ENCODE measurements at regions not wholly inside any gene's neighbourhood (a gene's known extent, or its start where the extent isn't known, plus 50 kb on each side); places are given as distances from the start of the nearest gene placed in this dataset.

DNA sequence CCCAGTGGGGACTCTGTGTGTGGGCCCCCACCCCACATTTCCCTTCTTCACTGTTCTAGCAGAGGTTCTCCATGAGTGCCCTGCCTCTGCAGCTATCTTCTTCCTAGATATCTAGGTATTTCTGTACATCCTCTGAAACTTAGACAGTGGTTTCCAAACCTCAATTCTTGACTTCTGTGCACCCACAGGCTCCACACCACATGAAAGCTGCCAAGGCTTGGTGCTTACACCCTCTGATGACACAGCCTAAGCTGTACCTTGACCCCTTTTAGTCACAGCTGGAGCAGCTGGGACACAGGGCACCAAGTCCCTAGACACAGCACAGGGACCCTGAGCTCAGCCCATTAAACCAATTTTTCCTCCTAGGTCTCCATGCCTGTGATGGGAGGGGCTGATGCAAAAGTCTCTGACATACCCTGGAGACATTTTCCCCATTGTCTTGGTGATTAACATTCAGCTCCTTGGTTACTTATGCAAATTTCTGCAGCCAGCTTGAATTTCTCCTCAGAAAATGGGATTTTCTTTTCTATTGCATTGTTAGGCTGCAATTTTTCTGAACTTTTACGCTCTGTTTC is 304.5 kb downstream of the OTOL1 start:
- DNase-seq (ENCODE audit: low read depth, low spot score), result peak; percentile 11

DNA sequence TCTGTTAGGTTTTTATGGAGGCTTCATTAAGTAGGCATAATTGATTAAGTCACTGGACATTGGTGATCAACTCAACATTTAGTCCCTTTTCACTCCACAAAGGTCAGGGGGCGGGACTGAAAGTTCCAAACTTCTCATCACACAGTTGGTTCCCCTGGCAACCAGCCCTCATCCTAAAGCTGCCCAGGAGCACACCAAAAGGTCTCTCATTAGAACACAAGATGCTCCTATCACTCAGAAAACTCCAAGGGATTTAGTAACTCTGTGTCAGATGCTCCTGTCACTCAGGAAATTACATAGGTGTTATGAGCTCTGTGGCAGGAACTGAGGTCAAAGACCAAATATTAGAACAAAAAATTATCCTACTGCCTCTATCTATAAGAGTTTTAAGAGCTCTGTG is 321.5 kb downstream of the OTOL1 start:
- no peak for DNase-seq (ENCODE audit: low read depth, low spot score)

GRCh38 chr3:161821591-161821990 is 325.0 kb downstream of the OTOL1 start:
- no peak for DNase-seq (ENCODE audit: low read depth, low spot score)

GRCh38 chr3:161822291-161822690 is 325.7 kb downstream of the OTOL1 start:
- no peak for DNase-seq (ENCODE audit: low read depth, low spot score)

DNA sequence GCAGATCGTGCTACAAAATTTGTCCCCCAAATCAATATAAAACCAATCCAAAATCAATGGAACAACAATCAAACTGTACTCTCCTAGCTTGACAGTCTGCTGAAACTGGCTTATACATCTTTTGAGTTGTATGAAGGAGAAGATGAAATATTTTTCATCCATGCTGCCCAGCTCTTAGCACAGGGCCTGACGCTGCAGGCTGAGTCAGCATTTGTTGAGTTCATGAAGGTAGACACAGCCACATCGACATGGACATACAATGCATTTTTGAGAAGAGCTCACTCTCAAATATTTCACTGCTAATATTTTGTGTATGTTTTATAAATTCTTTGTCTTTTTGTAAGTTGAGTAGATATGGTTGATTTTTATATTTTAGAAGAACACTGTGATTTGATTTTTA is 327.3 kb downstream of the OTOL1 start:
- DNase-seq (ENCODE audit: low read depth, low spot score), result no peak

- no peak for DNase-seq (ENCODE audit: low read depth, low spot score)
Measured at GRCh38 chr3:161838021-161838420, 341.4 kb downstream of the OTOL1 start.

- DNase-seq (ENCODE audit: low read depth, low spot score), result no peak
Measured at GRCh38 chr3:161848376-161848775, 351.8 kb downstream of the OTOL1 start.

GRCh38 chr3:161851941-161852566 is 355.4 kb downstream of the OTOL1 start:
- DNase-seq (ENCODE audit: low read depth, low spot score), result peak; percentile 68

DNA sequence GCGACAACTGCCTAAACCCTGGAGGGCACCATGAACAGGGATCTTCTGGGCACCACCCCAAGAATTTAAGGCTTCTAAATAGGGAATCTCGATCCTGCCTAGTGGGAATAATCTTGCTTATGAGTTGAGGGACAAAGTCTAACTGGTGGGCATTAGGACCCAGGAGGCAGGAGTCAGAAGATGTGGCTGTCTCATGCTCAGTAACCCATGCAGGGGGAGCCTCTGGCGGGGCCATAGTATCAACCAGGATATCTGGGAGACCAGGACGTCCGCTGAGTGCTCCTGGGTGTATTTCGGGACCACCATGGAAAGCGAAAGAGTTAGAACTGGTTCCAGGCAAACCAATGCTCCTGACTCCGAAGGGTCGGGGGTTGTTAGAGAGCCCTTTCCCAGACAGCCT is 356.1 kb downstream of the OTOL1 start:
- no peak for DNase-seq (ENCODE audit: low read depth, low spot score)

DNA sequence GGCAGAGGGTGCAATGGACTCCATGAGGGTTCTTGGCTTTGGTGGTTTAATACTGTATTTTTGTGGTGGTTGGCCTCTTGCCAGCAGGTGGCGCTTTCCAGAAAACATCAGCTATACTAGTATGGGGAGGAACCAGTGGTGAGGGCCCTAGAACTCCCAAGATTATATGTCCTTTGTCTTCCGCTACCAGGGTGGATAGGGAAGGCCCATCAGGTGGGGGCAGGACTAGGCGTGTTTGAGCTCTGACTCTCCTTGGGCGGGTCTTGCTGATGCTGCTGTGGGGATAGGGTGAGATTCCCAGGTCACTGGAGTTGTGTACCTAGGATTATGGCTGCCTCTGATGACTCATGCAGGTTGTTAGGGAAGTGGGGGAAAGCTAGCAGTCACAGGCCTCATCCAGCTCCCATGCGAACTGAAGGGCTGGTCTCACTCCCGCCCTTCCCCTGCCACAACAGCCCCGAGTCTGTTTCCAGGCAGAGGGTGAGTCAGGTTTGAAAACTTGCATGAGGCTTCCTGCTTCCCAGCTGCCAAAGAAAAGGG is 357.7 kb downstream of the OTOL1 start:
- peak; percentile 83 for DNase-seq (ENCODE audit: low read depth, low spot score)

DNA sequence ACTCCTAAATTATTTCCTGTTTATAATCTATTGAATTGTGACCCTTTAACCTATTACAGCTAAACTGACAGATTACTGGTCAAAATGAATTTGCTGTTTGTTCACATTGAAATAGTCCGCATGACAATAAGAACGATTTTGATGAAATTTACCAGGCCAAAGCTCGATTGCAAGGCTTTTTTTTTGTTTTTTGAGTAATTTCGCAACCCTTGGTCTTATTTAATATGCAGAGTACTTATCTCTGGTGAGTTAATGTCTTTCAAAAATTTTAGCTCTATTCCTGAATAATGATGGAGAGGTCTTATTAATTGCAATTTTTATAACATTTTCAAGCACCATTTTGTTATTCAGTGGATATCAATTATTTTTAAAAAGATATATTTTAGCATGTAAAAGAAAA is 362.4 kb downstream of the OTOL1 start:
- DNase-seq (ENCODE audit: low read depth, low spot score), result no peak

GRCh38 chr3:161859865-161860450 is 363.4 kb downstream of the OTOL1 start:
- DNase-seq (ENCODE audit: low read depth, low spot score), result no peak

DNA sequence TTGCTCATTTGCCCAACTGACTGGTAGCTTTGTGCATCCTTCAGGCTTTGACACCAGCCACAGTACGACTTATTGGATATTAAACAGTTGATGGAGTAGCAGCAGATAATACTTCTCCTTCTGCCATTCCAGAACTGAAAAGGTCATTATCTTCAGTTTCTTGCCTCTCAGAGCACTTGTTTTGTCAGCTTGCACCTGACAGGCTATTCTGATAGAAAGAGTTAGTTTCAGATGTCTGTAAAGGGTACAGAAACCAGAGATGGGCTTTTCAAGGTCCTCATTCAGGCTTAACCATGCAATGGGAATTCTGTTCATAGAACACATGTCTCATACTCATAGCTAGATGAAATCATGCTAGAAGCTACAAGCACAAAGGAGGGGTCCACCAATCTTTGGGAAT is 367.2 kb downstream of the OTOL1 start:
- DNase-seq (ENCODE audit: low read depth, low spot score), result no peak

DNA sequence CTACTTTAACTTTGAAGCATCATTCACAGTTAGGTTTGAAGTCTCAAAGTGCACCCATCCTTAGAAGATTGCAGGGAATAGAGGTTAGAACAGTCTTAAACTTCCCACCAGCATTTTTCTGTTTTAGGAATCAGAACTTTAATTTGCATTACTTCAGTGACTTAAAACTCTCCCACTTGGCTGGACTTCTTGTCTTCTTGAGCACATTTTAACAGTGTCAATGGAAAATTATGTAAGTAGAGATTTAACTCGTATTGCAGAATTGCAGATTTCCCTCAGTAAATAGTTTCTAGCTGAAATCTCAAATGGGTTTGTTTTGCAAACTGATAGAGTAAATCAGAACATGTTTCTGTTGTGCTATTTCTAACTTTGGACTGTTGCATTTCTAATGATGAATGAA is 369.6 kb downstream of the OTOL1 start:
- DNase-seq (ENCODE audit: low read depth, low spot score), result no peak

GRCh38 chr3:161875483-161875882 is 378.9 kb downstream of the OTOL1 start:
- no peak for DNase-seq (ENCODE audit: low read depth, low spot score)

DNA sequence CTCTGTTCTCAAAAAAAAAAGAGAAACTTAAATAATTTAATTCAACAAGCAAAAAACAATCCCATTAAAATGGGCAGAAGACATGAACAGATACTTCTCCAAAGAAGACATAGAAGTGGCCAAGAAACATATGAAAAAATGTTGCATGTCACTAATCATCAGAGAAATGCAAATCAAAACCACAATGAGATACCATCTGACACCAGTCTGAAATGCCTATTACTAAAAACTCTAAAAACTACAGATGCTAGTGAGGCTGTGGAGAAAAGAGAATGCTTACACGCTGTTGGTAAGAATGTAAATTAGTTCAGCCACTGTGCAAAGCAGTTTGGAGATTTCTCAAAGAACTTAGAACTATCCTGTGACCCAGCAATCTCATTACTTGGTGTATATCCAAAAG is 382.9 kb downstream of the OTOL1 start:
- no peak for DNase-seq (ENCODE audit: low read depth, low spot score)

DNA sequence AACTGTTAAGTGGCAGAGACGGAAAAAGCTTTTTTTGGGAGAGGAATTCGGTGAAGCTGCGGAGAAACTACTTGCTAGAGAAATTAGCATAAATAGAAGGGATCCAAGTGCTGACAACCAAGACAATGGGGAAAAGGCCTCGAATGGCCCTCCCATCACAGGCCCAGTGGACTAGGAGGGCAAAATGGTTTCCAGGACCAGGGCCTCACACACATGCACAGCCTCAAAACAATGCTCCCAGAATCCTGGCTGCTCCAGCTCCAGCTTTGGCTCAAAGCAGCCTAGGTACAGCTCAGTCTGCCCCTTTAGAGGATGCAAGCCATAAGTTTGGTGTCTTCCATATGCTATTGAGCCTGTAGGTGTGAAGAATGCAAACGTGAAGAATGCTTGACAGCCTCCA is 388.2 kb downstream of the OTOL1 start:
- DNase-seq (ENCODE audit: low read depth, low spot score), result no peak

GRCh38 chr3:161890147-161890625 is 393.6 kb downstream of the OTOL1 start:
- no peak for DNase-seq (ENCODE audit: low read depth, low spot score)

GRCh38 chr3:161893972-161894371 is 397.4 kb downstream of the OTOL1 start:
- DNase-seq (ENCODE audit: low read depth, low spot score), result no peak

DNA sequence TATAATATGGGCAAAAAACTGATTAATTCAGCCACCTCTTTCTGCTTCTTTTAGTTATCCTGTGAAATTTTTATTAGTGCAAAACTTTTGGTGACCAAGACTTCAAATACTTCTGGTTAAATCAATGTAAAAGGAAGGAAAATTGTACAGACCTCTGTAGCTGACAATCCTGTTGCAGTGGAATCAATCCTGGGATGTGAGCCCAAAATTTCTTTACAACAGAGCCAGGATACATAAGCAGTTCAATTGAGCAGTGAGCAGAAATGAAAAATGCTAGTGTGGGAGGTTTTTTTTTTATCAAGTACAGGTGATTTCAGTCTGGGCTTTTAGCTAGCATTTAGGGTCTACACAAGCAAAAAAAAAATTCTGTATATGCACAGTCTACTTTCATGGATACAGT is 398.0 kb downstream of the OTOL1 start:
- no peak for DNase-seq (ENCODE audit: low read depth, low spot score)

GRCh38 chr3:161905520-161906132 is 409.0 kb downstream of the OTOL1 start:
- DNase-seq (ENCODE audit: low read depth, low spot score), result no peak

GRCh38 chr3:161913786-161914389 is 417.3 kb downstream of the OTOL1 start:
- DNase-seq (ENCODE audit: low read depth, low spot score), result no peak

Data from ELF-1 (cell line).